Ovary (tissue), 7 donors: ENCODE measurements at regions not wholly inside any gene's neighbourhood (a gene's known extent, or its start where the extent isn't known, plus 50 kb on each side); places are given as distances from the start of the nearest gene placed in this dataset.

Source experiments
- DNase-seq, 5 donors: peaks; one replicate each; pipeline ENCODE4 v3.0.0-alpha.2; 2019 to 2020
- H3K27ac ChIP-seq, 2 donors: fragments of 200-600 bp; one replicate each; pipeline versions ENCODE4 v1.5.1 to v1.8.0; 2019 to 2022
- H3K27me3 ChIP-seq: fragments of 200-600 bp; one replicate; pipeline ENCODE4 v1.8.0; 2022
- H3K36me3 ChIP-seq: fragments of 200-600 bp; sonication (generic); one replicate; pipeline ENCODE4 v1.5.1; 2019
- H3K4me1 ChIP-seq: one replicate; pipeline ENCODE4 v1.8.1; 2013; ENCODE audit warnings: mild to moderate bottlenecking, moderate library complexity; ENCODE audit not compliant: insufficient read depth
- H3K4me3 ChIP-seq: fragments of 200-600 bp; sonication (generic); one replicate; pipeline ENCODE4 v1.5.1; 2017
- H3K9me3 ChIP-seq, 2 donors: fragments of 200-600 bp in 1 of 2; sonication (generic) in 1 of 2; one replicate each; pipeline versions ENCODE4 v1.5.1 to v1.8.1; 2013 to 2019; ENCODE audit warnings: mild to moderate bottlenecking in 1 of 2, moderate library complexity in 1 of 2
- EP300 ChIP-seq: sonication (generic); formaldehyde crosslinking; IDR thresholded peaks from one replicate; pipeline ENCODE4 v1.6.1; 2017; ENCODE audit warnings: antibody characterized with exemption
- POLR2A ChIP-seq: fragments of 450-650 bp; IDR thresholded peaks from one replicate; pipeline ENCODE4 v1.6.1; 2017; ENCODE audit warnings: antibody characterized with exemption, mild to moderate bottlenecking, moderate library complexity
- WGBS, 3 donors: extraction: QIAGEN DNeasy Blood & Tissue Kit in 1 of 3; methylation state at CpG; one replicate each; pipeline versions ENCODE4 v1.1.5 to v1.1.7; 2013 to 2017; 5-methylcytosine and 5-hydroxymethylcytosine counted together
- intact Hi-C, 4 donors: fragments of 100-400 bp; cut with DNase I; formaldehyde crosslinking; loops; one replicate each; pipeline versions ENCODE4 v1.11.0 to v1.15.1; 2022 to 2023
- TF ChIP-seq, protein P1 (sequence below), 3 donors: fragments of 450-650 bp in 2 of 3; fragments of 200-600 bp in 1 of 3; IDR thresholded peaks; one replicate each; pipeline versions ENCODE4 v1.5.1 to v1.8.0; 2016 to 2022; ENCODE audit warnings: antibody characterized with exemption in 3 of 3, mild to moderate bottlenecking in 1 of 3
- donor health status: DM: no; HTN: no; CAD: no; lungs with moderate emphysema.
- donor health status: DM: no; HTN: no; CAD: no.
- donor health status: Bipolar disorder and iron deficiency.
- donor health status: DM: no; HTN: no; CAD: no.
- donor health status: DM: yes; HTN: yes; CAD: no.

DNA sequence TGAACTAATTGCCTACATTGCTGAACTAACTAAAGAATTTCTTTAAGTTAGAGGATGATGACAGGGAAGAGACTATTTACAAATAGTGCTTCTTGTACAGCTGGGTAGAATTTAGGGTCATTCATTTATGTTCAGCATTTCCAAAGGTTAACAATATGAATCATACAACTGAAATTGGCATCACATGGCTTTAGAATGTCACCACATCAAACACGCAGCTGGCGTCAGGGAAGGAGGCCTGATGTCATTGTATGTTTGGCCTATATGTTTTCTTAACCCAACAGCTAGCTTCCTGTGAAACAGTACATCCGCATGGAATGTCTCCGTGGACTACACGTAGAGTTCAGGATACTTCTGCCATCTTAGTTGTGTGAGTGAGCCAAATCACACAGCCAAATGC is 99.0 kb upstream of the TNFSF11 start:
- DNase-seq = no peak
- WGBS, 3 donors = 82 to 89% (median 89%) methylated on average over 5 of the region's 5 CpGs
- TF ChIP-seq, protein P1, sequence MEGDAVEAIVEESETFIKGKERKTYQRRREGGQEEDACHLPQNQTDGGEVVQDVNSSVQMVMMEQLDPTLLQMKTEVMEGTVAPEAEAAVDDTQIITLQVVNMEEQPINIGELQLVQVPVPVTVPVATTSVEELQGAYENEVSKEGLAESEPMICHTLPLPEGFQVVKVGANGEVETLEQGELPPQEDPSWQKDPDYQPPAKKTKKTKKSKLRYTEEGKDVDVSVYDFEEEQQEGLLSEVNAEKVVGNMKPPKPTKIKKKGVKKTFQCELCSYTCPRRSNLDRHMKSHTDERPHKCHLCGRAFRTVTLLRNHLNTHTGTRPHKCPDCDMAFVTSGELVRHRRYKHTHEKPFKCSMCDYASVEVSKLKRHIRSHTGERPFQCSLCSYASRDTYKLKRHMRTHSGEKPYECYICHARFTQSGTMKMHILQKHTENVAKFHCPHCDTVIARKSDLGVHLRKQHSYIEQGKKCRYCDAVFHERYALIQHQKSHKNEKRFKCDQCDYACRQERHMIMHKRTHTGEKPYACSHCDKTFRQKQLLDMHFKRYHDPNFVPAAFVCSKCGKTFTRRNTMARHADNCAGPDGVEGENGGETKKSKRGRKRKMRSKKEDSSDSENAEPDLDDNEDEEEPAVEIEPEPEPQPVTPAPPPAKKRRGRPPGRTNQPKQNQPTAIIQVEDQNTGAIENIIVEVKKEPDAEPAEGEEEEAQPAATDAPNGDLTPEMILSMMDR (IDR thresholded peaks at IDR 0.05) = no peak
- TF ChIP-seq POLR2A = no peak
- no peak for TF ChIP-seq EP300
- Histone ChIP-seq H3K9me3 (no peaks in the 10 kb centered on the region), H3K4me1 (no peaks in the 10 kb centered on the region), H3K36me3 (no peaks in the 10 kb centered on the region), H3K27ac (no peak overlapping the region), H3K4me3 (no peak overlapping the region), H3K27me3 (no peaks in the 10 kb centered on the region)
- intact Hi-C loops = no loop called here

DNA sequence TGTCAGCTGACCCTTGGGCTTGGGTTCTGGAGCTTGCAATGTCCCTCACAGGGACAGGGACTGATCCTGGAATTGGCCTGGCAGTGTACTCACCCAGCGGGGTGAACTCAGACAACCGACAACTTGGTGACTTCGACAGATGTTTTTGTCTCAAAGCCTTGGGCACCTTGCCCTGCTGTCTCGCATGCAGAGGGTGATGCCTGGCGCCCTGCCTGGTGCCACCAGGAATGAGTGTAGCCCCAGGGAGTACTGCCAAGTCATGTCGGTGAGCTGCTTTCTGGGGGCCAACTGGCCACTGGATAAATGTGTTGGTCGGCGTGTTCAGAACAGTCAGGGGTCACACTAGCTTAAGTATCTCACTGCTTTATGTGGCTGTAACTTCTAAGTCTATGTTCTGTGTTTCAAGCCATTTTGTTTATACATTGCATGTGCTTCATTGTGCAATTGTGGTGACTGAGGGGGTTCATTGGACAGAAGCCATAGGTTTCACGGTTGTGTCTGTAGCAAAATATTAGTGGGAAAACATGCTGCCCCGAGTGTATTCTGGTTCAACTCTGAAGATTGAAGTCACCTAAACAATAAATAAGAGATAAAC is 96.3 kb upstream of the TNFSF11 start:
- intact Hi-C loops = no loop called here
- 82 to 86% (median 83%) methylated on average over 10 of the region's 10 CpGs for WGBS, 3 donors

DNA sequence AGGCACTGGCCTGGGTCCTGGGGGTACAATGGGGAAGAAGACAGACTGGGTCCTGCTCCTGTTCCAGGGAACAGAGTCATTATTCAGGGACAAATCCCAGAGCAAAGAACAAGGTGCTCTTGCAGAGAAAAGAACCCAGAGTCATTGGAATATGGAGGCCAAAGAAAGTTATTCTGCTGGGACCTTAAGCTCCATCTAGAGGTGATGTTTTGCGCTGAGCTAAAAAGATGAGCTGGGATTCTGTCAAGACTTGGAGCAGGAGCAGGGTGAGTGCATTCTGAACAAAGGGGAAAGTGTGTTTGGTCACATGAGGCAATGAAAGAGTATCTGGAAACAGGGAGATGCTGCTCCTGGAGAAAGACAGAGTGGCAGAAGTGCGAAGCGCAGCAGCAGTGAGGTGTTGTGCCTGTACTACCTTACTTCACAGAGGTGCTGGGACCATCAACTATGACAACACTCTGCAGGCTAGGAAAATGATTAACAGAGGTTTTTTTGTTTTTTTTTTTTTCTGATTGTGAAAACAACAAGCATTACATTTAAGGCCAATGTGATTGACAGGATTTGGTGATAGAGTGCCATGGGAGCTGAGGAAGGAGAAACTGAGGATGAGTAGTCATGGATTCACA is 95.3 kb upstream of the TNFSF11 start:
- H3K9me3 ChIP-seq = no peaks in the 10 kb centered on the region
- H3K36me3 ChIP-seq = no peaks in the 10 kb centered on the region
- intact Hi-C loops = no loop called here
- 53 to 78% (median 68%) methylated on average over 3 of the region's 3 CpGs for WGBS, 3 donors
- TF ChIP-seq POLR2A = no peak
- TF ChIP-seq EP300 = no peak
- TF ChIP-seq, protein P1 (IDR thresholded peaks at IDR 0.05) = no peak
- no peaks in the 10 kb centered on the region for H3K4me1 ChIP-seq
- no peaks in the 10 kb centered on the region for H3K27me3 ChIP-seq
- no peak overlapping the region for H3K4me3 ChIP-seq
- no peak for DNase-seq
- no peak overlapping the region for H3K27ac ChIP-seq

More for the DNA sequence above, 96.3 kb upstream of the TNFSF11 start:
- peak in 1 of 5 donors; percentile 16 for DNase-seq
- Histone ChIP-seq H3K4me1 (no peaks in the 10 kb centered on the region), H3K4me3 (no peak overlapping the region), H3K27ac (no peak overlapping the region), H3K27me3 (no peaks in the 10 kb centered on the region), H3K36me3 (no peaks in the 10 kb centered on the region), H3K9me3 (no peaks in the 10 kb centered on the region)
- TF ChIP-seq POLR2A (no peak), EP300 (no peak)
- TF ChIP-seq, protein P1 (IDR thresholded peaks at IDR 0.05) = no peak

DNA sequence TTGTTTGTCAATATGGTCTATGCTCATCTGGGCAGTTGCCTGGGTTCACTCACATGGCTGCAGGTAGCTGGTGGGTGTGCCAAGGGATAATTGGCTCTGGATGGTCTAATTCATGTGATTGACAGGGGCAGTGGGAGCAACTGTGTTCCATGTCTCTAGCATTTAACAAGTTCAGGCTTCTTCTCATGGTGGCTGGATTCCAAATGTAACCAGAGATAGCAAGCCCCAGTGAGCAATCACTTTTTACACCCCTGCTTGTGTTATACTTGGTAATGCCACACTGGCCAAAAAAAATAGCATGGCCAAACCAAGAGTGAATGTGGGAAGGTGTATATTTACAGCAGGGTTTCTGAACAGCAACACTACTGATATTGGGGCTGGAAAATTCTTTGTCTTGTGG is 89.6 kb upstream of the TNFSF11 start:
- Histone ChIP-seq H3K4me3 (no peak overlapping the region), H3K4me1 (no peaks in the 10 kb centered on the region), H3K27me3 (no peaks in the 10 kb centered on the region), H3K27ac (no peak overlapping the region), H3K9me3 (no peaks in the 10 kb centered on the region), H3K36me3 (no peaks in the 10 kb centered on the region)
- intact Hi-C loops = no loop called here
- no peak for DNase-seq
- TF ChIP-seq EP300 (no peak), POLR2A (no peak)
- TF ChIP-seq, protein P1 (IDR thresholded peaks at IDR 0.05) = no peak
